ENCODE measurements at regions not wholly inside any gene's neighbourhood (a gene's known extent, or its start where the extent isn't known, plus 50 kb on each side); places are given as distances from the start of the nearest gene placed in this dataset.

GRCh38 chr6:164925681-164926530, 383.5 kb downstream of the C6orf118 start:
- DNase-seq (ENCODE audit: low read depth in 2 of 2), result no peak

GRCh38 chr6:164924674-164925073, 384.7 kb downstream of the C6orf118 start:
- no peak for DNase-seq (ENCODE audit: low read depth in 2 of 2)

GRCh38 chr6:164917211-164917610, 392.2 kb downstream of the C6orf118 start:
- no peak for DNase-seq (ENCODE audit: low read depth in 2 of 2)

- no peak for DNase-seq (ENCODE audit: low read depth in 2 of 2)
Measured at GRCh38 chr6:164916087-164916486, 393.3 kb downstream of the C6orf118 start.

- no peak for DNase-seq (ENCODE audit: low read depth in 2 of 2)
Measured at GRCh38 chr6:164911873-164912580, 397.4 kb downstream of the C6orf118 start.

GRCh38 chr6:164911151-164911550, 398.3 kb downstream of the C6orf118 start:
- no peak for DNase-seq (ENCODE audit: low read depth in 2 of 2)

- no peak for DNase-seq (ENCODE audit: low read depth in 2 of 2)
Measured at GRCh38 chr6:164906766-164907165, 402.6 kb downstream of the C6orf118 start.

GRCh38 chr6:164905311-164905710, 404.1 kb downstream of the C6orf118 start:
- DNase-seq (ENCODE audit: low read depth in 2 of 2), result no peak

GRCh38 chr6:164898412-164898811, 411.0 kb downstream of the C6orf118 start:
- DNase-seq (ENCODE audit: low read depth in 2 of 2), result no peak

- DNase-seq (ENCODE audit: low read depth in 2 of 2), result no peak
Measured at GRCh38 chr6:164897523-164898235, 411.7 kb downstream of the C6orf118 start.

- no peak for DNase-seq (ENCODE audit: low read depth in 2 of 2)
Measured at GRCh38 chr6:164889980-164890379, 419.4 kb downstream of the C6orf118 start.

GRCh38 chr6:164887660-164888059, 421.7 kb downstream of the C6orf118 start:
- no peak for DNase-seq (ENCODE audit: low read depth in 2 of 2)

GRCh38 chr6:164882236-164882635, 427.2 kb downstream of the C6orf118 start:
- no peak for DNase-seq (ENCODE audit: low read depth in 2 of 2)

- DNase-seq (ENCODE audit: low read depth in 2 of 2), result no peak
Measured at GRCh38 chr6:164871783-164872182, 437.6 kb downstream of the C6orf118 start.

GRCh38 chr6:164870164-164870563, 439.2 kb downstream of the C6orf118 start:
- no peak for DNase-seq (ENCODE audit: low read depth in 2 of 2)

GRCh38 chr6:164861967-164862366, 447.4 kb downstream of the C6orf118 start:
- DNase-seq (ENCODE audit: low read depth in 2 of 2), result no peak

- no peak for DNase-seq (ENCODE audit: low read depth in 2 of 2)
Measured at GRCh38 chr6:164859816-164860215, 449.6 kb downstream of the C6orf118 start.

- DNase-seq (ENCODE audit: low read depth in 2 of 2), result no peak
Measured at GRCh38 chr6:164856138-164856537, 453.3 kb downstream of the C6orf118 start.

GRCh38 chr6:164855281-164855680, 454.1 kb downstream of the C6orf118 start:
- no peak for DNase-seq (ENCODE audit: low read depth in 2 of 2)

GRCh38 chr6:164854526-164854925, 454.9 kb downstream of the C6orf118 start:
- no peak for DNase-seq (ENCODE audit: low read depth in 2 of 2)

GRCh38 chr6:164845773-164846172, 463.6 kb downstream of the C6orf118 start:
- DNase-seq (ENCODE audit: low read depth in 2 of 2), result no peak

- DNase-seq (ENCODE audit: low read depth in 2 of 2), result no peak
Measured at GRCh38 chr6:164842085-164842484, 467.3 kb downstream of the C6orf118 start.
